IMR-90 (cell line): ENCODE measurements at regions not wholly inside any gene's neighbourhood (a gene's known extent, or its start where the extent isn't known, plus 50 kb on each side); places are given as distances from the start of the nearest gene placed in this dataset.

Experiments used
- ATAC-seq: fragments of 200-7000 bp; cut with Tn5 transposase; 2 replicates; pipeline ENCODE4 v1.9.1; 2020; ENCODE audit warnings: low read depth, mild to moderate bottlenecking, moderate library complexity
- BruUV-seq: library from RNA; stranded (reverse); fragments of 400-500 nt; replicated peaks from 2 replicates; lab custom pipeline; 2021; lab: Mats Ljungman, UMichigan
- CTCF ChIA-PET: fragments of 300-600 bp; formaldehyde crosslinking; extraction: SDS; loops from one replicate; lab custom pipeline; 2021; ENCODE audit warnings: antibody characterized with exemption; lab: Yijun Ruan, JAX
- POLR2A ChIA-PET: fragments of 300-600 bp; sonication (Branson Sonifier 250); formaldehyde crosslinking; loops from one replicate; lab custom pipeline; 2022; ENCODE audit warnings: antibody characterized with exemption; ENCODE audit not compliant: unreplicated experiment; lab: Charles Lee
- DNase-seq: peaks from one replicate; pipeline ENCODE4 v3.0.0; 2013
- H2AFZ ChIP-seq: replicated peaks from 2 replicates; pipeline ENCODE3; 2013; ENCODE audit warnings: low read length, mild to moderate bottlenecking; ENCODE audit not compliant: poor library complexity
- H2AK5ac ChIP-seq: 2 replicates; pipeline ENCODE4 v1.6.1; 2013; ENCODE audit warnings: low read depth, low read length, inconsistent platforms
- H2AK9ac ChIP-seq: replicated peaks from 2 replicates; pipeline ENCODE3; 2013; ENCODE audit warnings: mild to moderate bottlenecking, low read depth, low read length, moderate library complexity; ENCODE audit not compliant: poor library complexity
- H2BK120ac ChIP-seq: 2 replicates; pipeline ENCODE4 v1.6.1; 2013; ENCODE audit warnings: low read depth, low read length, inconsistent platforms
- H2BK15ac ChIP-seq: 3 replicates; pipeline ENCODE4 v1.6.1; 2013; ENCODE audit warnings: low read depth, low read length, inconsistent platforms
- H2BK20ac ChIP-seq: 2 replicates; pipeline ENCODE4 v1.6.1; 2013; ENCODE audit warnings: low read depth, mild to moderate bottlenecking, inconsistent platforms, low read length, moderate library complexity
- H2BK5ac ChIP-seq: 2 replicates; pipeline ENCODE4 v1.6.1; 2013; ENCODE audit warnings: mild to moderate bottlenecking, low read depth, low read length, inconsistent platforms; ENCODE audit not compliant: poor library complexity, severe bottlenecking
- H3K14ac ChIP-seq: replicated peaks from 2 replicates; pipeline ENCODE4 v1.6.1; 2013; ENCODE audit warnings: low read depth, low read length, inconsistent platforms
- H3K18ac ChIP-seq: 2 replicates; pipeline ENCODE4 v1.6.1; 2013; ENCODE audit warnings: low read depth, low read length, control low read depth
- H3K23ac ChIP-seq: 2 replicates; pipeline ENCODE4 v1.6.1; 2013; ENCODE audit warnings: low read depth, low read length, inconsistent platforms
- H3K27ac ChIP-seq: 2 replicates; pipeline ENCODE4 v1.5.1; 2013; ENCODE audit warnings: mild to moderate bottlenecking, control low read depth, low read length; ENCODE audit not compliant: insufficient read depth
- H3K27me3 ChIP-seq: 2 replicates; pipeline ENCODE4 v1.6.1; 2013; ENCODE audit warnings: low read length; ENCODE audit not compliant: control insufficient read depth, insufficient read depth
- H3K36me3 ChIP-seq: 2 replicates; pipeline ENCODE4 v1.6.1; 2013; ENCODE audit warnings: low read length, mixed read lengths; ENCODE audit not compliant: control insufficient read depth, insufficient read depth
- H3K4ac ChIP-seq: 2 replicates; pipeline ENCODE4 v1.6.1; 2013; ENCODE audit warnings: low read depth, low read length, inconsistent platforms
- H3K4me1 ChIP-seq: 2 replicates; pipeline ENCODE4 v1.6.1; 2013; ENCODE audit warnings: low read length, mixed read lengths; ENCODE audit not compliant: control insufficient read depth, insufficient read depth
- H3K4me2 ChIP-seq: 2 replicates; pipeline ENCODE4 v1.6.1; 2013; ENCODE audit warnings: low read depth, mild to moderate bottlenecking, control low read depth, low read length, moderate library complexity
- H3K4me3 ChIP-seq: 2 replicates; pipeline ENCODE4 v1.5.1; 2013; ENCODE audit warnings: low read depth, mild to moderate bottlenecking, control low read depth, low read length, moderate library complexity; ENCODE audit not compliant: insufficient read depth
- H3K56ac ChIP-seq: 2 replicates; pipeline ENCODE4 v1.6.1; 2013; ENCODE audit warnings: low read length, inconsistent platforms; ENCODE audit not compliant: insufficient read depth; ENCODE audit errors: extremely low read depth
- H3K79me1 ChIP-seq, 2 experiments: 2 replicates each; pipeline ENCODE4 v1.6.1; 2013; ENCODE audit warnings: low read length in 2 of 2, inconsistent platforms in 1 of 2, low read depth in 1 of 2
- H3K9ac ChIP-seq: 2 replicates; pipeline ENCODE4 v1.6.1; 2013; ENCODE audit warnings: low read depth, low read length, control low read depth
- H3K9me1 ChIP-seq: 2 replicates; pipeline ENCODE4 v1.6.1; 2013; ENCODE audit warnings: low read length, inconsistent platforms; ENCODE audit not compliant: insufficient read depth
- H3K9me3 ChIP-seq: 2 replicates; pipeline ENCODE4 v1.6.1; 2013; ENCODE audit warnings: low read length; ENCODE audit not compliant: control insufficient read depth, insufficient read depth
- H4K20me1 ChIP-seq: 2 replicates; pipeline ENCODE4 v1.6.1; 2013; ENCODE audit warnings: low read length, inconsistent platforms; ENCODE audit not compliant: insufficient read depth
- H4K5ac ChIP-seq: 2 replicates; pipeline ENCODE4 v1.6.1; 2013; ENCODE audit warnings: mild to moderate bottlenecking, low read depth, low read length, control low read depth
- H4K8ac ChIP-seq, 2 experiments: 2 replicates each; pipeline ENCODE4 v1.6.1; 2013; ENCODE audit warnings: low read depth in 2 of 2, low read length in 2 of 2, control low read depth in 1 of 2, inconsistent platforms in 1 of 2
- H4K91ac ChIP-seq: 2 replicates; pipeline ENCODE4 v1.6.1; 2013; ENCODE audit warnings: low read depth, low read length, inconsistent platforms; ENCODE audit not compliant: insufficient read depth
- MAFK ChIP-seq: IDR thresholded peaks from 2 replicates; pipeline ENCODE4 v1.6.1; 2012; ENCODE audit warnings: low read depth, low read length, improper control_type of control experiment
- MAZ ChIP-seq: IDR thresholded peaks from 2 replicates; pipeline ENCODE4 v1.6.1; 2012; ENCODE audit warnings: low read depth, mild to moderate bottlenecking, low read length, improper control_type of control experiment, moderate library complexity, borderline replicate concordance
- NFE2L2 ChIP-seq: fragments of 150-350 bp; IDR thresholded peaks from 2 replicates; pipeline ENCODE4 v1.6.1; 2016; ENCODE audit warnings: low read depth, mild to moderate bottlenecking, low read length
- RAD21 ChIP-seq: IDR thresholded peaks from 2 replicates; pipeline ENCODE4 v1.6.1; 2012; ENCODE audit warnings: low read length, improper control_type of control experiment
- RCOR1 ChIP-seq: IDR thresholded peaks from 2 replicates; pipeline ENCODE4 v1.6.1; 2012; ENCODE audit warnings: mild to moderate bottlenecking, low read length, improper control_type of control experiment; ENCODE audit not compliant: insufficient replicate concordance
- dilution Hi-C: fragments of 300-500 bp; cut with HindIII; formaldehyde crosslinking; loops from one replicate; pipeline ENCODE4 v1.14.3; 2018; ENCODE audit warnings: low sequenced_read_pairs; ENCODE audit not compliant: unreplicated experiment
- in situ Hi-C: fragments of 300-500 bp; cut with MboI; formaldehyde crosslinking; loops from 3 replicates; pipeline ENCODE4 v1.14.3; 2019; ENCODE audit warnings: low sequenced_read_pairs, inconsistent platforms, mixed read lengths
- intact Hi-C: fragments of 100-400 bp; cut with micrococcal nuclease; formaldehyde crosslinking; loops from 2 replicates; pipeline ENCODE4 v1.10.0; 2022
- TF ChIP-seq, protein P1 (sequence below): fragments of 150-350 bp; IDR thresholded peaks from 2 replicates; pipeline ENCODE4 v1.6.1; 2016; ENCODE audit warnings: low read depth, mild to moderate bottlenecking, low read length, moderate library complexity, borderline replicate concordance

DNA sequence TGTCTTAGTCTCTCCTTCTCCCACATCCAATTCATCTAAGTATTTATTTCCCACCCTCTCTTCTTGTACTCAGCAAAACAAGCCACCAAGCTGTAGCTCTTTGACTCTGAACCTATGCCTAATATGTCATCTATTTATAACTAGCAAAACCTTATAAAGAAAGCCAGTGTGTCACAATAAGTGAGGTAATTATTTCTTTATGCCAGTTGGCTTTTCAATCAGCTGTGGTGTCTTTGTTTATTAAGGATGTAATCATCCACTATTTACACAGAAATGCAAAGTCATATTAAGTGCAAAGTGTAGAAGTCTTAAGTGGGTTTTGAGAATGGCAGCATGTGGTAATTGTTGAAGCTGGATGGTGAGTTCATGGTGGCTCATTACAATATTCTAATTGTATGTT lies 215.2 kb upstream of the HTR1E start:
- Histone ChIP-seq H3K56ac (no peak overlapping the region), H3K27me3 (no peaks in the 10 kb centered on the region), H2AK9ac (no peak overlapping the region), H4K91ac (no peak overlapping the region), H4K5ac (no peak overlapping the region), H3K9ac (no peak overlapping the region), H2AK5ac (no peak overlapping the region), H2AFZ (no peak overlapping the region), H4K8ac (no peak overlapping the region), H3K9me3 (peaks cover 10% of the 10 kb centered on the region), H3K14ac (no peak overlapping the region), H3K4ac (no peak overlapping the region), H4K20me1 (no peaks in the 10 kb centered on the region), H3K23ac (no peak overlapping the region), H3K18ac (no peak overlapping the region), H3K4me2 (no peak overlapping the region), H2BK20ac (no peak overlapping the region), H3K79me1 (no peaks in the 10 kb centered on the region), H3K27ac (no peak overlapping the region), H2BK15ac (no peak overlapping the region), H3K4me1 (no peaks in the 10 kb centered on the region), H3K9me1 (no peaks in the 10 kb centered on the region), H3K4me3 (no peak overlapping the region), H2BK5ac (no peak overlapping the region), H3K36me3 (no peaks in the 10 kb centered on the region), H2BK120ac (no peak overlapping the region)
- dilution Hi-C loops (no loop called here), in situ Hi-C loops (no loop called here), intact Hi-C loops (no loop called here)
- ChIA-PET POLR2A (no interaction called here), CTCF (no interaction called here)
- no peak for DNase-seq
- ATAC-seq, result no peak
- BruUV-seq, result no TSS peak
- TF ChIP-seq, protein P1, sequence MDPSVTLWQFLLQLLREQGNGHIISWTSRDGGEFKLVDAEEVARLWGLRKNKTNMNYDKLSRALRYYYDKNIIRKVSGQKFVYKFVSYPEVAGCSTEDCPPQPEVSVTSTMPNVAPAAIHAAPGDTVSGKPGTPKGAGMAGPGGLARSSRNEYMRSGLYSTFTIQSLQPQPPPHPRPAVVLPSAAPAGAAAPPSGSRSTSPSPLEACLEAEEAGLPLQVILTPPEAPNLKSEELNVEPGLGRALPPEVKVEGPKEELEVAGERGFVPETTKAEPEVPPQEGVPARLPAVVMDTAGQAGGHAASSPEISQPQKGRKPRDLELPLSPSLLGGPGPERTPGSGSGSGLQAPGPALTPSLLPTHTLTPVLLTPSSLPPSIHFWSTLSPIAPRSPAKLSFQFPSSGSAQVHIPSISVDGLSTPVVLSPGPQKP, result no peak
- TF ChIP-seq MAFK (no peak), NFE2L2 (no peak), MAZ (no peak), RAD21 (no peak), RCOR1 (no peak)
